ENCODE measurements at regions not wholly inside any gene's neighbourhood (a gene's known extent, or its start where the extent isn't known, plus 50 kb on each side); places are given as distances from the start of the nearest gene placed in this dataset.
"Not testable (repeated sequence)": the region's sequence is repeated elsewhere in the genome, so short reads cannot be mapped to it uniquely, and the experiment has no call there.

GRCh38 chr10:90998733-90999511 is 78.0 kb upstream of the ANKRD1 start:
- no peak for DNase-seq (ENCODE audit: low spot score in 2 of 2)
- 96% methylated on average over 11 of the region's 11 CpGs for WGBS

GRCh38 chr10:90999512-91000172 is 78.8 kb upstream of the ANKRD1 start:
- no peak overlapping the region for H3K4me3 ChIP-seq
- H3K4me1 ChIP-seq = no peaks in the 10 kb centered on the region
- no peaks in the 10 kb centered on the region for H3K36me3 ChIP-seq
- H3K27ac ChIP-seq = no peak overlapping the region
- no peak for DNase-seq (ENCODE audit: low spot score in 2 of 2)
- no peaks in the 10 kb centered on the region for H3K27me3 ChIP-seq
- H3K9me3 ChIP-seq = no peaks in the 10 kb centered on the region
- TF ChIP-seq POLR2AphosphoS5 (IDR thresholded peaks at IDR 0.05) = no peak
- TF ChIP-seq EP300 (IDR thresholded peaks at IDR 0.05) = no peak
- TF ChIP-seq POLR2A (IDR thresholded peaks at IDR 0.05) = no peak
- no peak for TF ChIP-seq CTCF (IDR thresholded peaks at IDR 0.05)
- WGBS = 87% methylated on average over 5 of the region's 5 CpGs

More at GRCh38 chr10:90998733-90999511, 78.0 kb upstream of the ANKRD1 start:
- Histone ChIP-seq H3K36me3 (no peaks in the 10 kb centered on the region), H3K27me3 (no peaks in the 10 kb centered on the region), H3K4me1 (no peaks in the 10 kb centered on the region), H3K9me3 (no peaks in the 10 kb centered on the region), H3K4me3 (no peak overlapping the region), H3K27ac (no peak overlapping the region)
- TF ChIP-seq EP300 (IDR thresholded peaks at IDR 0.05) = no peak
- TF ChIP-seq POLR2AphosphoS5 (IDR thresholded peaks at IDR 0.05) = no peak
- no peak for TF ChIP-seq CTCF (IDR thresholded peaks at IDR 0.05)
- no peak for TF ChIP-seq POLR2A (IDR thresholded peaks at IDR 0.05)

- WGBS = 78% methylated on average over 6 of the region's 6 CpGs
- DNase-seq (ENCODE audit: low spot score in 2 of 2) = no peak
These were observed 79.6 kb upstream of the ANKRD1 start for GRCh38 chr10:91000470-91000869.

GRCh38 chr10:91000985-91001384 is 80.1 kb upstream of the ANKRD1 start:
- 82% methylated on average over 1 of the region's 1 CpG for WGBS
- Histone ChIP-seq H3K9me3 (no peaks in the 10 kb centered on the region), H3K27ac (no peak overlapping the region), H3K27me3 (no peaks in the 10 kb centered on the region), H3K4me3 (no peak overlapping the region), H3K36me3 (no peaks in the 10 kb centered on the region), H3K4me1 (no peaks in the 10 kb centered on the region)
- no peak for DNase-seq (ENCODE audit: low spot score in 2 of 2)
- TF ChIP-seq CTCF (IDR thresholded peaks at IDR 0.05) (no peak), POLR2AphosphoS5 (IDR thresholded peaks at IDR 0.05) (no peak), EP300 (IDR thresholded peaks at IDR 0.05) (no peak), POLR2A (IDR thresholded peaks at IDR 0.05) (no peak)

More at GRCh38 chr10:91000470-91000869, 79.6 kb upstream of the ANKRD1 start:
- no peaks in the 10 kb centered on the region for H3K27me3 ChIP-seq
- no peak overlapping the region for H3K4me3 ChIP-seq
- no peaks in the 10 kb centered on the region for H3K9me3 ChIP-seq
- no peaks in the 10 kb centered on the region for H3K36me3 ChIP-seq
- no peaks in the 10 kb centered on the region for H3K4me1 ChIP-seq
- no peak for TF ChIP-seq EP300 (IDR thresholded peaks at IDR 0.05)
- no peak for TF ChIP-seq POLR2AphosphoS5 (IDR thresholded peaks at IDR 0.05)
- TF ChIP-seq POLR2A (IDR thresholded peaks at IDR 0.05) = no peak
- TF ChIP-seq CTCF (IDR thresholded peaks at IDR 0.05) = no peak
- no peak overlapping the region for H3K27ac ChIP-seq

- no peaks in the 10 kb centered on the region for H3K27me3 ChIP-seq
- no peaks in the 10 kb centered on the region for H3K36me3 ChIP-seq
- WGBS = 74% methylated on average over 3 of the region's 3 CpGs
- H3K4me1 ChIP-seq = no peaks in the 10 kb centered on the region
- no peak for TF ChIP-seq EP300 (IDR thresholded peaks at IDR 0.05)
- TF ChIP-seq POLR2A (IDR thresholded peaks at IDR 0.05) = no peak
- TF ChIP-seq CTCF (IDR thresholded peaks at IDR 0.05) = no peak
- no peak for TF ChIP-seq POLR2AphosphoS5 (IDR thresholded peaks at IDR 0.05)
- DNase-seq (ENCODE audit: low spot score in 2 of 2) = no peak
- no peaks in the 10 kb centered on the region for H3K9me3 ChIP-seq
- no peak overlapping the region for H3K4me3 ChIP-seq
- no peak overlapping the region for H3K27ac ChIP-seq
These were observed 81.8 kb upstream of the ANKRD1 start for GRCh38 chr10:91002656-91003055.

- 94% methylated on average over 1 of the region's 1 CpG for WGBS
- not testable (repeated sequence) for H3K36me3 ChIP-seq; H3K27me3 ChIP-seq; H3K4me1 ChIP-seq; DNase-seq (ENCODE audit: low spot score in 2 of 2); H3K9me3 ChIP-seq; H3K27ac ChIP-seq; H3K4me3 ChIP-seq
These were observed 82.5 kb upstream of the ANKRD1 start for GRCh38 chr10:91003379-91003778.

- H3K4me1 ChIP-seq; H3K27me3 ChIP-seq; H3K4me3 ChIP-seq; H3K36me3 ChIP-seq; H3K27ac ChIP-seq; DNase-seq (ENCODE audit: low spot score in 2 of 2); H3K9me3 ChIP-seq: not testable (repeated sequence)
- 75% methylated on average over 3 of the region's 3 CpGs for WGBS
These were observed 84.4 kb upstream of the ANKRD1 start for GRCh38 chr10:91005276-91005675.

Measured in suprapubic skin (tissue), 4 donors.